NCI-H1105 treated with DMSO at 0.1 percent for 48 hours (cell line): ENCODE measurements at regions not wholly inside any gene's neighbourhood (a gene's known extent, or its start where the extent isn't known, plus 50 kb on each side); places are given as distances from the start of the nearest gene placed in this dataset.
"Not testable (repeated sequence)": the region's sequence is repeated elsewhere in the genome, so short reads cannot be mapped to it uniquely, and the experiment has no call there.

Experiments used
- DNase-seq: peaks from one replicate; lab custom pipeline; 2025; lab: John Stamatoyannopoulos, UW

GRCh38 chr15:98525661-98526001 lies 122.7 kb upstream of the IGF1R start:
- no peak for DNase-seq

- no peak for DNase-seq
These were observed 122.2 kb upstream of the IGF1R start for GRCh38 chr15:98526094-98526493.

GRCh38 chr15:98528046-98528725 lies 120.2 kb upstream of the IGF1R start:
- DNase-seq: no peak

- no peak for DNase-seq
These were observed 118.9 kb upstream of the IGF1R start for GRCh38 chr15:98529205-98530145.

GRCh38 chr15:98530570-98530969 lies 117.8 kb upstream of the IGF1R start:
- no peak for DNase-seq

GRCh38 chr15:98532063-98532462 lies 116.3 kb upstream of the IGF1R start:
- DNase-seq: no peak

- no peak for DNase-seq
These were observed 111.4 kb upstream of the IGF1R start for GRCh38 chr15:98536976-98537375.

GRCh38 chr15:98537516-98538060 lies 110.8 kb upstream of the IGF1R start:
- no peak for DNase-seq

GRCh38 chr15:98541519-98541918 lies 106.8 kb upstream of the IGF1R start:
- no peak for DNase-seq

GRCh38 chr15:98543237-98543636 lies 105.1 kb upstream of the IGF1R start:
- no peak for DNase-seq

- no peak for DNase-seq
These were observed 102.0 kb upstream of the IGF1R start for GRCh38 chr15:98546329-98546728.

GRCh38 chr15:98547275-98547674 lies 101.1 kb upstream of the IGF1R start:
- DNase-seq: no peak

GRCh38 chr15:98547741-98548138 lies 100.6 kb upstream of the IGF1R start:
- DNase-seq: no peak

GRCh38 chr15:98548139-98548971 lies 100.0 kb upstream of the IGF1R start:
- peak; percentile 30 for DNase-seq

- no peak for DNase-seq
These were observed 99.3 kb upstream of the IGF1R start for GRCh38 chr15:98549003-98549402.

- DNase-seq: no peak
These were observed 98.6 kb upstream of the IGF1R start for GRCh38 chr15:98549741-98550140.

GRCh38 chr15:98550363-98550762 lies 98.0 kb upstream of the IGF1R start:
- DNase-seq: not testable (repeated sequence)

GRCh38 chr15:98551936-98552562 lies 96.3 kb upstream of the IGF1R start:
- DNase-seq: no peak

GRCh38 chr15:98554272-98555172 lies 93.8 kb upstream of the IGF1R start:
- DNase-seq: no peak

GRCh38 chr15:98555173-98555515 lies 93.2 kb upstream of the IGF1R start:
- DNase-seq: no peak

GRCh38 chr15:98556321-98556720 lies 92.0 kb upstream of the IGF1R start:
- DNase-seq: no peak
